ENCODE measurements at regions not wholly inside any gene's neighbourhood (a gene's known extent, or its start where the extent isn't known, plus 50 kb on each side); places are given as distances from the start of the nearest gene placed in this dataset.
A peak's percentile ranks its signal among the peaks of the same experiment; 100 is the strongest.

DNA sequence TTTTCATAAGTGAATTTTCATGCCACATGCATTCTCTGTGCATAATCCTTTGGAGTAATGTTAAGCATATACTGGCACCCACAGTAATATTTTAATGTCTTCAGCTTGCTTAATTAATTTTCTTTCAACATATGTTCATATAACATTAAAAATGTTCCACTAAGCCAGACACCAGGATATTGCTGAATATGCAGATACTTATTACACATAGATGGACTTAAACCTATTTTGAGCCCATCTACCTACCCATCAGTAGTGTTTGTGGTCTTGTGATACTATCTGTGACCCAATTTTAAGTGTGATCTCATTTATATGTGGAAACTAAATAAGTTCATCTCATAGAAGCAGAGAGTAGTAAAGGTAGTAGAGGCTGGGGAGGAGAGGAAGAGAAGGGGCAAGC lies 379.5 kb upstream of the JAG1 start:
- no peak for DNase-seq

DNA sequence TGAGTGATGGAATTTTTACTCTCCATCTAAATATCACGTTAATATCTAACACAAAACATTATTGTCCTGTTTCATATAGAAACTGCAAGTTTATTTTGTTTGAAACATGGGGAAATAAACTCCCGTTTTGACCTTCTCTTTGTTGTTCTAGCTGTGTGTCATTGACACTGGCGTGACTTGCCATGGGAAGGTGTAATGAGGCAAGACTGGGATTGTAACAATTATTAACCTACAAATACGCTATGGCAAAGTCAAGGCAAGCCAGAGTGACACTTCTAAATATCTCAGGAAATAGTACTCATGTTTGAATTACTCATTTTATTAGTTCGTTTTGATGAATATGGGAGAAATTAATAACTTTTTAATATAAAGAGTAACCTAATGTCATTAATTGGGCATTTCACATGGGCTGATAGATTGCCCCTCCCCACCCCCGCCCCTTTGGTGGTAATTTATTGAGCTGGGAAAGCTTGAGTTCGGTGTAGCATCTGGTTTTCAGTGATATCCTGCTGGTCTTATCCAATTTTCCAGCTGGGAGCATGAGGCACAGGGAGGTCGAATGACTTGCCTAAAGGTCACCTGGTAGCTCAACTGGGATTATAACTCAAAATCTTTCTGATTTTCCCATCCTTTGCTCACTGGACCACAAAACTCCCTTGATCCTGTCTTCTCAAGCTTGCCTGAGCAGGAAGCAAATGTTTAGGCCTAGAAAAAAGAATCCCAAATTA lies 380.6 kb upstream of the JAG1 start:
- DNase-seq: no peak

DNA sequence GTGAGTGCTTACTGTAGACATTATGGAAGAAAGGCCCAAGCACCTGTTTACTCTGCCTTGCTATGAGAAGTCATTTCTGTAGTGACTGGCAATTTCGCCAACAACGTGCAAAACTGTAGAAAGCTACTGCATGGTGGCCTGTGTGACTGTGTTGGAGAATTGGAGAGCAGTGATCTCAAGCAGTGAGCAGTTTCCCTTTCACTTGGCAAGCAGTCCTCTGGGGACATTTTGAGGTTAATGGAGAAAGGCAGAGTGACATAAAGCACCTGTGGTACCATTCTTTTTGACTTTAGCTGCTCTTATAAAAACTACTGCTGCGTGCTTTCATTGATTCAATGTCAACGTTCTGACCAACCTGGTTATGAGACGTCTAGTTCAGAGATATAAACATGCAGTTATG lies 382.6 kb upstream of the JAG1 start:
- no peak for DNase-seq

DNA sequence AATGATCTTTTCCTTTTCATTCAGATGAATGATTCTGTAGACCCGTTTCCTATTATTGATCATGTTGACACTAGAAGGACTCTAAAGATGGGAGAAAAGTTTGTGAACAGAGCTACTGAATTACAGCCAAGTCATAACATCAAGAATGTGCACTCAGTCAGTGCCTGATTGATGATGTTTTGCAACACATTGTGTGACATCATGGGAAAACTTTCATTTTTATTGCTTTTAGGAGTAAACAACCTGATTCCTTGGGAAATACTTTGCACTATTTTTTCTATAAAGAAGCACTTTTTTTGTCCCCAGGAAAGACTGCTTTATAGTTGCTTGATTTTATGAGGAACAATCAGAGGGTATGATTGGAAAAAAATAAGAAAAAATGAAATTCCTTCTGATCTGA lies 383.8 kb upstream of the JAG1 start:
- DNase-seq: no peak

DNA sequence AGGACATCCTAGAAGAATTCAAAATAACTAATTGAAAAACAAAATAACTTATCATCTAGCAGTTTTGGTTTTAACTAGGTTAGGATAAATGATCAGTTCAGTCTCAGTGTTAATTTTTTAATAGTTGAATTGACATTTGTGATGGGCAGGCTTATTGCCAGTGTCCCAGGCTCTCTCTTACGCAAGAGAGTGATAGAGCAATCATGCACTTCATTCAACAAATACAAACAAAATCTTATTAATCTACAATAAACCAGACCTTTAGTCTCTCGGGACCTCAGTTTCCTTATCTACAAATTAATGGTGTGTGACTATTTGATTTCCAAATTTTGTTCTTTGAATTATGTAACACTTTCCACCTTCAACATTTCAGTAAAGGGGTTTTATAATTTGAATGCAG lies 385.9 kb upstream of the JAG1 start:
- DNase-seq: no peak

DNA sequence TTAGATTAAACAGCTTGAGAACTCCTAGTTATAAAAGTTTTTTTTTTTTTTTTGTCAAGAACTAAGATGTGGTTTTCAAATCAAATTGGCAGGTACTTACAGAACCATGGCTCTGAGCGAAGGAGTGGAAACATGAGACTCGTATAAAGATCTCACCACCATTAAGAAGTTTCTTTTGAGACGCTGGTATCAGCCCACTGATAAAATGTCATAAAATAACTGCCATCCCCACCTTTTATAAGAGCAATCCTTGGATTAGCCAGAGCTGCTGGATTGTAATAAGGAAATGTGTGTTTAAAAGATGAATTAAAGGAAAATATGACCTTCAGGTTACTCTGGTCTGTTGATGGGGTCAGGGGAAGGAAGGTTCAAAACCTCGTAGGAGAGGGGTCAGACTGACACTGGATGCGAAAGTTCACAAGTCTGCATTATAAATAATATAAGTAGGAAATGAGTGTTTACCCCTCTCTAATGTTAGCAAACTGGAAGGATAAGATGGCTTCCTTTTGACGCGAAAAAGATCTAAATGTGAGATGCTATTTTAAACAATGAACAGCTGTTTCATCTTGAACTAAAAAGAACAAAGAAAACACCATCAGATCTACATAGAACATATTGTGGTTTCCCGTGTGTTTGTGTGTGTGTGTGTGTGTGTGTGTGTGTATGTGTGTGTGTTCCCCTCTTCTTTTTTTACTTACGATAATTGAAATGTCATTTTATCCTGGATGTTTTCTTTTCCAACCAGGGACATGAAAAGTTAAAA lies 386.8 kb upstream of the JAG1 start:
- no peak for DNase-seq

DNA sequence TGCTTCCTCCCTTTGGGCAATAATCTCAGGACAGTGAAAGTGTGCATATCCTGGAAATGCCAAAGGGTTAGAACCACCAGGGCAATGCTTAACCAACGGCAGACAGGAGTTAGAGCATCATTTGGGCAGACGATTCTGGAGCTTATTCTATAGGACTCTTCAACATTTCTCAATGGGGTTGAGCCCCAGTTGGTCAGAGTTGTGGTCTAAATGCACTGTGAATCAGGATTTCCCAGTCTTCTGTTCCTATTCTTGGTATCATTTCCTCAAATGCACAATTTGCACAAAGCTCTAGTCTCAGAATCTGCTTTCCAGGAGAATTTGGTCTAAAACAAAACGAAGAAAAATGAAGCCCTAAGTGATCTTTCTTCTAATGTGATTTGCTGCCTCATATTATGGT lies 389.6 kb upstream of the JAG1 start:
- no peak for DNase-seq

DNA sequence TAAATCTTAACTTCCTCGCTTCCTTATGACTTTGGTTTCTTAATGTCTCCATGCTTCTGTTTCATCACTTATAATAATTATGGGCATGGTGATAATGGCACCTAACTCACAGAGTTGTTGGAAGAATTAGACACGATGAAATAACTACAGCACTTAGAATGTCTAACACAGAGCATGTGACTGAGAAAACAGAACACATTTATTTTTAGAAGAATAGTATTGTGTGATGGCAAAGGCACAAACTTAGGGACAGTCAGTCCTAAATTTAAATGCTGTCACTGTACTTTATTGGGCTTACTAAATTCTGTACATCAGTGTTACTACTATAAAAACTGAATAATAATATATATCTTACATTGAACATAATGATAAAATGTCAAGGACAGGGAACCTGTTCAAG lies 391.1 kb upstream of the JAG1 start:
- no peak for DNase-seq

DNA sequence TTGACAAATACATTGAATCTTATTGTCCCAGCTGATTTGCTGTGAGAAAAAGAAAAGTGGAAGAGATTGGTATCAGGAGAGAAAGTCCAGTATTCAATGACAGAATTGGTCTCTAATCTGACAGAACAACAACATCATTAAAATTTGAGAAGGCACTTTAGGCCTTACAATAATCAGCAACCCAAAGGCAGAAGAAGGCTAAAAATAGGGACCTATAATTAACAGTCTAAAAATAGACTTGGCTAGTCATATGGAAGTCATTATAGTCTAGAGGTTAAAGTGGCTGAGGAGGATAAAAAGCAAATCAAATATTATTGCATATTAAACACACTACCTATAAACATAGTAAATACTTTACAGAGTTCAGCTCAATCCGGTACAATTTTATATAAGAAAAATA lies 393.6 kb upstream of the JAG1 start:
- peak; percentile 73 for DNase-seq

DNA sequence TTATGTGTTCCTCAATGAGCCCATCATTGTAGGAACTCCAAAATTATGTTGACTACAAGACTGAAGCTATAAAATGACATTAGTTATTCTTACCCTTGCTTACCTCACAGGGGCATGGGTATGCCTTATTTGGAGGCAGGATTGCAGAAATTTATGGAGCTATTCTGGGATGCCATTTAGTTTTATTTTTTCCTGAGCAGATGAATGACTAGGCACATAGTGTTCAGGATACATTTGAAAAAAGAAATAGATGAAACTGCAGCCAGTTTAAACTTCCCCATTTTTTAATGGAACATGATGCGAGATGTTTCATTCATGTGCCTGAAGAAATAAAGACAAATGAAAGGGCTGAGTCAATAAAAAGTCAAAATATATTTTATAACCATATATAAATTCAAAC lies 399.2 kb upstream of the JAG1 start:
- DNase-seq: no peak

DNA sequence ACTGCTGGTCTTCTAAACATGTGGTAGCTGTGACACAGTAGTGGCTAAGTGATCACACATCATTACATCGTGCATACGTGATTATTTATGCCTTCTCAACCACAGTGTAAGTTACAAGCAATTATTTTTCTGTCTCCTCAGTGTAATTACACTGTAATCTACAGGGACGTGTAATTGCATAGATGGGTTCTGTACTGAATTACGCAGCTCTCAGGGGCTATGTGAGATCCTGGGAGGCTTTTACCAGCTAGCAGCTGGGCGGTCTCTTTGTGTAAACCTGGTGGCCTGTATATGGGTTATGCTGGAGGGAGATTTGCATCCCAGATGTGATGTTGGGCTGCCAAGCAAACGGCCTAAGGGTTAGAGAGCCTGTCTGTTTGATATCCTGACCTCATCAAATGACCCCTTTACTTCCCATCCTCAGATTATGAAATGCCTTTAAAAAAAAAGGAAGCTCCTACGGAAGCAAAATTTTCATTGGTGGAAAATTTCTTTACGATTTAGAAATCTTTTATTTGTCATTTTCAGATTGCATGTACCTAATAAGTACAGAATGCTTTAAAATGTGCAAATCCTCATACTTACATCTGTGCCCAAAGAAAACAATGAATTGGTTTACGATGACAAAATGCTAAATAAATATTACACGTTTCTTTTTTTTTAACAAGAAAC lies 402.8 kb upstream of the JAG1 start:
- DNase-seq: peak; percentile 95

DNA sequence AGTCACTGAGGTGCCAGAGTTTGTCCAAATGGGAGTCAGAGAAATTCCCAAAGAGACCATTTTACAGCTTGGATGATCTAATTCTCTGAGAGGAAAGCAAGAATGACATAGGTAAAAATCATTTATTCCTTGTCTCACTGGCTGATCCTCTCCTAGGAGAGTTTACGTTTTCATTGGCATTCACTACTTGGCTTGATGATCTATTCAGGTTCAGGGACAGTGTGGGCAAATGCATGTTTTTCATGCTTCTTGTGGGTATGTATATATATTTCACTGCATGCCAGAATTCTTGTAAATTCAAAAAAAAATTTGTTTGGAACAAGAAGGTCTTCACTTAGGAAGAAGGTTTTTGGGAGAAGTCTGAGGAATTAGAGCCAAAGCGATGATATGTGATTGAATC lies 403.4 kb upstream of the JAG1 start:
- no peak for DNase-seq

DNA sequence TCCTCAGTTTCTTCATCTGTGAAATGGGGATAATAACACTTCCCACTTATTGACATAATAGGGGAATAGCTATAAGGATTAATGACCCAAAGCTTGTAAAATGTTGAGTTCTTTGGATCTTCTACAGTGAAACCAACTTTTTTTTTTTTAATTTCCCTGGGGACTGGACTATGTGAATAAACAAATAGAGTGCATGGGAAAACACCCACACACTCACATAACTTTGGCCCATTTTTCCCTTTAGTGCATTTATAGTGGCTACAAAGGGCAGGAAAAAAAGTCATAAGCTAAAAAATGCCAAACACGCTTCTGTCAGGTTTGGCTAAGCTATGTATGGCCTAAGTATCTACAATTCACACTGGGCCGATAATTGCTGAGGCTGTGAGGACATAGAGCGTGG lies 406.2 kb upstream of the JAG1 start:
- DNase-seq: no peak

DNA sequence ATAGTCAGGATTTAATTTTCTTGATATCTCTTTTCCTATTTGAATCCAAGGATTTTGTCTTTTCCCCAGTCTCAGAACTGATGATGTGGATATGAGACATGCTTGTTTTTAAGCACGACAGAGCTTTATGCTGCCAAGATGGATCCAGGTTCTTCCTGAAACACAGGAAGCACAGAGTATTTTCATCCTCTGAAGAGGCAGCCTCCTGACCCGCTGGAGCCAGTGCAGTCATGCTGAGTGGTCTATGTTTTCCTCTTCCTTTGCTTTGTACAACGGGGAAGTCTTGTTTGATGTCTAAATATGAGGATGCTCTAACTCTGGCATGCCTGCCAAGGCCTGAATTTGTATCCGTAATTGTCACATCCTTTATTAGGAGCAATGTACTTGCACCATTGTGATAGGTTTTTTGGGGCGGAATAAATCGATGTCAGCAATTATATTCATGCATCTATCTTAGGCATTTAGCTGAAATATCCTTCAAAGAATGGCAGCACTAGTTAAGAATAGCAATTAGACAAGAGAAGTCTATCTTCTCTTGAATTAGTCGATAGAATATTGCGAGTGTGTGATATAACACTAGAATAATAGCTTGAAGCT lies 407.1 kb upstream of the JAG1 start:
- no peak for DNase-seq

DNA sequence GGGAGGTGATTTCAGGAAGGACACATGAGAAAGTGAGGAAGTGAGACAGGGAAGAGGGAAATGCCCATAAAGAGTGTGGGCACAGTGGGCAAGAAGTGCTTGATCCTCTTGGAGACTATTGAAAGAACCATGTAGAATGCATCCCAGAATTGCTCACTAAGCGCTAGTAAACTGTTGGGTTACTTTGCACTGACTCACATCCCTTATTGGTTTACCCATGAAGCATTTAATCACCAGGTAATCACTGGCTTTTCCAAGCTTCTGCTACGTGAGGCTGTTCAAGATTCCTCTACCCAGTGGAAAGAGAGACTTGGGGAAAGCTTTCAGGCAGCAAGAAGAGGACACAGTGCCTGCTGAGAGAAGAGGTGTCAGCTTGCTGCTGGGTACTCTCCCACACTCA lies 410.0 kb upstream of the JAG1 start:
- no peak for DNase-seq

DNA sequence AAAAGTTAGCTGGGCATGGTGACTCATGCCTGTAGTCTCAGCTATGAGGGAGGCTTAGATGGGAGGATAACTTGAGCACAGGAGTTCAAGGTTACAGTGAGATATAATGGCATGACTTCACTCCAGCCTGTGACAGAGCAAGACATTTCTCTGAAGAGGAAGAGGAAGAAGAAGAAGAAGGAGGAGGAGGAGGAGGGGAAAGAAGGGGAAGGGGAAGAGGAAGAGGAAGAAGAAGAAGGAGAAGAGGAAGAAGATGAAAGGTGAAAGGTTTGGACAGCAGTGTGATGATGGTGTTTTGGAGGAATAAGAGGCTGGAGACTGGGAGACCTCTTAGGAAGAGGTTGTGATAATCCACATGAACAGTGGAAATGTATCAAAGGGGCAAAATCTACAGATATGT lies 410.7 kb upstream of the JAG1 start:
- DNase-seq: no peak

DNA sequence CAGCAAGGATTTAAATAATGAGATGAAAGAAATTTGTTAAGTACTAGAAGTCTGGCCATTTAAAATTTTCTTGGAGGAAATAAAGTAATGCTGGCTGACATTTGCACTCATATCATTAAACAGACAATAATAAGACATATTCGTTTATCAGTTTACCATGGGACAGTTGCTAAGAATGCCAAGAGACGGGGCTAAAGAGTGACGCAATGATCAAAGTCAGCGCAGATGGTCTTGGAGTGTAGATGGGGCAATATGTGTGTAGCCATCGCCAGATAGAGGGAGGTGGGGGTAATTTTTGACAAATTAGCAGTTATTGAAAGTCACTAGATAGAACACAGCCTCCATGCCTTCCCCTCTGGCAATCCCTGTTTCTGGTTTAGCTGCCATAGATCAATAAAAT lies 413.2 kb upstream of the JAG1 start:
- DNase-seq: no peak

DNA sequence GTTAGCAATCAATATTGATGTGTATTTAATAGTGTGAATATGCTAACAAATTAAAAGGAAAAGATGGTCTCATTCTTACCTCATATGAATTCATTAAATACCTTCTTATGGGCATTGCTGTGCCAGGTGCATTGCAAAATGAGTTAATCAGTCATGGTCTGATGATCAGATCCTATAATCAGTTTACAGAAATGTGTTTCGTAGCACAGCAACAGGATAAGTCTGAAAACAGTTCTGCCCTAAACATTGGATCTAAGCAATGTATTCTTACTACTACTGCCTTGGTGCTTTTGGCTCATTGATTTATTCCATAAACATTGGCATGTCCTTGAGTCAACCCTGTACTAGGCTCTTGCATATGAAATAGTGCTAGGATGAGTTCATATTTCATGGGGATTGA lies 417.0 kb upstream of the JAG1 start:
- DNase-seq: peak; percentile 41

DNA sequence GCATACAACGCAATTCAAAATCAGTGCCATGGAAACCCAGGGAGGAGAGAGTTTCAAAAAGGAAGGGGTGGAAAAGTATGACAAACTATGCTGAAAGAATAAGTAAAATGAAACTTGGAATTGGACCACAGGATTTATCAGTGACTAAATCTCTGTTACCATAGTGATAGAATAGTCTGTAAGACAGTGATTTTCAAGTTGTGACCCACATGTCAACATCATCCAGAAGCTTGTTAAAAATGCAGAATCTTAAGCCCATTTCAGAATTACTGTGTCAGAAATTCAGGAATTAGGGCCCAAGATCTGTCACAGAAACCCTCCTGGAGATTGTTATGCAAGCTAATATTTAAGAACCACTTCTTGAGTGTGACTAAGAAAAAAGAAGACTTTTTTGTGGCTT lies 417.7 kb upstream of the JAG1 start:
- no peak for DNase-seq

DNA sequence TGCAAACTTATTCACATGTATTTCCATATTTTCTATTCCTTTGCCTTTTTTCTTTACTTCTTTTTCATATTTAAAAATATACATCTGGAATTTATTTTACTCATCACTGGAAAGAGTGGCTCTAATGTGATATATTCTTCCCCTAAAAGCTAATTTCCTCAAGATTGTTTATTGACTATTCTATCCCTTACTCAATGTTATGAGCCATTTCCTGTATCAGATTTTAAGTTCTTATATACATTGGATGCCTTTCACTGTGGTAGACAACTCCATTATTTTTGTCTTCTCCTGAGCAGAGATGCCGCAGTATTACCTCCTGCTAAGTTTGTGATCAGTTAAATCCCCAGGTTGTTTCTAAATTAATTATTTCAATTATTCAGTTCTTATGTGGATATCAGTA lies 418.4 kb upstream of the JAG1 start:
- DNase-seq: no peak

DNA sequence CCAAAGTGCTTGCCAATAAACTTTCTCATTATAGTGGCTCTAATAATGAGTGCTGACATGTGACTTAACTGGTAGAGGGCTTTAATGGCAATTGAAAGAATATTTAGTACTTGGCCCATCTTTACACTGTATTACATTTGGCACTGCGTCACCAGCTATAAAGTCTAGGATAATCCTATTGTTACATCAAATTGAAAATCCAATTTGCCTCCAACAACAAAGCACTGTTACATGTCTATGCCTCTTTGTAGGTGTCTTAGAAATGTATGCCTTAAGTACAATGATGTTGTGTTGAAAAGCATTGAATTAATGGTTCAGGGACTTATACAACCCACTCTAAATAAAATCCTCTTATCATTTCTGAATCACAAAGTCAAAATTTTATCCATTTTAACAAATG lies 420.4 kb upstream of the JAG1 start:
- no peak for DNase-seq

DNA sequence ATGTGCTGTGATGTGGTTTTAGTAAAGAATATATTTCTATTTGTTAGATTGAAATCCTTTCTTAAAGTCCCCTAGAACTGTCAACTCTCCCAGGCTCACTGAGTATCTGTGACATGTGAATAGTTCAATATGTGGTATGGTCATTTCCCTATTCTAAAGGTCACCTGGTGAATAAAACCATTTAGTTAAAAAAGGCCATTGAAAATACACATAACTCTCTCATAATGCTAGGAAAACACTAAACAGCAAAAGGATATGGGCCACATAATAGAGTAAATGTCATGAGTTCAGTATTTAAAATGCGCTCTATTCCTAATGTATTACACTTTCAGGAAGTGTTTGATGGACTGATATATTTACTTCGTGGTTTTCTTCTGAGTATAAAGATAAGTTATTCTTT lies 420.9 kb upstream of the JAG1 start:
- no peak for DNase-seq

DNA sequence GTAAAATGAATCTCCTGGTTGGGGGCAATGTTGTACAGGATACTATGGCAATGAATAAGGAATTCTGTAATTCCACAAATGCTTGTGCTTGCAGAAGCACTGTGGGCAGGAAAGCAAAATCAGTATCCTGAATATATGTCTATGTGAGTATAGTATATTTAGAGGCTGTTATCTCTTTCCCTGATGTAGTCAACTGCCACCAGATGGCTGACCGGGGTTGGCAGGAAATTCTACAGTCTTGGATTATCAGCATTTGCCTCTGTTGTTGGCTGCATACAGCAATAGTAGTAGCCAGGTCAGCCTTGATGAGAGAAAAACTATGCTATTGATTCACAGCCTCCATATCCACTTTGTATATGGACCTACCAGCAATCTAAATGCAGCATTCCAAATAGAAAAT lies 425.1 kb upstream of the JAG1 start:
- DNase-seq: no peak

DNA sequence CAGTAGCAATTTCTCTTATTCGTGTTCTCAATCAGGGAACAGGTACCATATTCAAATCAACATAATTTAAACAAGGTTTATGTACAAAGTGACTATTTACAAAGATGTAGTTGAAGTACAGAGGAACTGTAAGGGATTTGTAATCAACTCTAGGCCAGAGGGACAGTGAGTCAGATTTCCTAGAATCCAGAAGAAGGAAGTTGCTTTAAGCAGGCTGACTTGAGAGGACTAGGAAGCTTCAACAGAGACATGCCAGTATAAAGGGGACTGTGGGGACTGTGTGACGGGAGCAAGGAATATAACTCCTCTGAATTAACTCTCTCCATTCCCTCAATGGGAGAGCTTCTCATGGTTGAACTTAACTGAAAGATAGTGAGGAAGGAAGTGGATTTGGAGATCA lies 427.4 kb upstream of the JAG1 start:
- no peak for DNase-seq

Measured in NCI-H1105 (cell line).